ENCODE measurements at regions not wholly inside any gene's neighbourhood (a gene's known extent, or its start where the extent isn't known, plus 50 kb on each side); places are given as distances from the start of the nearest gene placed in this dataset.

- TF ChIP-seq CTCF (IDR thresholded peaks at IDR 0.05; ENCODE audit: insufficient read depth, low read length, poor library complexity, severe bottlenecking) = no peak
- TF ChIP-seq EZH2phosphoT487 (conservative IDR thresholded peaks at IDR 0.05; ENCODE audit: low read length) = no peak
These were observed 458.6 kb downstream of the INHBA start for GRCh38 chr7:41244246-41244645.

Measured in SU-DHL-6 (cell line).